Brain microvascular endothelial cell (primary cell): ENCODE measurements at regions not wholly inside any gene's neighbourhood (a gene's known extent, or its start where the extent isn't known, plus 50 kb on each side); places are given as distances from the start of the nearest gene placed in this dataset.
"Not testable (repeated sequence)": the region's sequence is repeated elsewhere in the genome, so short reads cannot be mapped to it uniquely, and the experiment has no call there.

Experiments used
- DNase-seq: peaks from one replicate; pipeline ENCODE4 v3.0.0-alpha.2; 2020
- H3K27ac ChIP-seq: fragments of 250-450 bp; sonication (Bioruptor Pico); 2 replicates; pipeline ENCODE4 v1.5.1; 2020; ENCODE audit warnings: mild to moderate bottlenecking, moderate library complexity
- H3K27me3 ChIP-seq: fragments of 250-450 bp; sonication (Bioruptor Pico); replicated peaks from 2 replicates; pipeline ENCODE4 v1.5.1; 2020; ENCODE audit warnings: mild to moderate bottlenecking
- H3K36me3 ChIP-seq: fragments of 250-450 bp; sonication (Bioruptor Pico); replicated peaks from 2 replicates; pipeline ENCODE4 v1.5.1; 2020; ENCODE audit warnings: mild to moderate bottlenecking
- H3K4me3 ChIP-seq: 2 replicates; pipeline ENCODE4 v1.5.1; 2011; ENCODE audit warnings: low read depth, mild to moderate bottlenecking, control low read depth, low read length, moderate library complexity
- CTCF ChIP-seq: IDR thresholded peaks from 2 replicates; pipeline ENCODE4 v1.5.1; 2011; ENCODE audit warnings: low read depth, mild to moderate bottlenecking, moderate library complexity, low read length, control low read depth, inconsistent platforms; ENCODE audit errors: missing control alignments
- in situ Hi-C: cut with HindIII; loops from 2 replicates; pipeline ENCODE4 v1.10.0; 2017; ENCODE audit warnings: low sequenced_read_pairs, low pct_ligation_motif_present

GRCh38 chr7:56697058-56697457, 435.2 kb downstream of the ZNF479 start:
- DNase-seq, H3K36me3 ChIP-seq, H3K27ac ChIP-seq, H3K4me3 ChIP-seq, H3K27me3 ChIP-seq, in situ Hi-C loops: not testable (repeated sequence)

DNA sequence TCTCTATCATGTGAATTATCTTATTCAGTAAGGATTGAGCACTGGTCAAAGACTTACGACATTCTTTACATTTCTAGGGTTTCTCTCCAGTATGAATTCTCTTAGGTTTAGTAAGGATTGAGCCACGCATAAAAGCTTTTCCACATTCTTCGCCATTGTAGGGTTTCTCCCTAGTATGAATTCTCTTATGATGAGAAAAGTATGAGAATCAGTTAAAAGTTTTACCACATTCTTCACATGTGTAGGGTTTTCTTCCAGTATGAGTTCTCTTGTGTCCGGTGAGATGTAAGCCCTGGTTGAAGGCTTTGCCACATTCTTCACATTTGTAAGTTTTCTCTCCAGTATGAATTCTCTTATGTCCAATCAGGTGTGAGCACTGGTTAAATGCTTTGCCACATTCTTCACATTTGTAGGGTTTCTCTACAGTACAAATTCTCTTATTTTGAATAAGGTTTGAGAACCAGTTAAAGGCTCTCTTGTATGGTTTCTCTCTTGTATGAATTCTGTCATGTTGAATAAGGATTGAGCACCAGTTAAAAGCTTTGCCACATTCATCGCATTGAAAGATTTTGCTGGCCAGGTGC, 445.9 kb downstream of the ZNF479 start:
- Histone ChIP-seq H3K27me3 (no peaks in the 10 kb centered on the region), H3K4me3 (no peak overlapping the region), H3K36me3 (no peaks in the 10 kb centered on the region), H3K27ac (no peak overlapping the region)
- in situ Hi-C loops, result no loop called here
- TF ChIP-seq CTCF, result no peak
- no peak for DNase-seq

DNA sequence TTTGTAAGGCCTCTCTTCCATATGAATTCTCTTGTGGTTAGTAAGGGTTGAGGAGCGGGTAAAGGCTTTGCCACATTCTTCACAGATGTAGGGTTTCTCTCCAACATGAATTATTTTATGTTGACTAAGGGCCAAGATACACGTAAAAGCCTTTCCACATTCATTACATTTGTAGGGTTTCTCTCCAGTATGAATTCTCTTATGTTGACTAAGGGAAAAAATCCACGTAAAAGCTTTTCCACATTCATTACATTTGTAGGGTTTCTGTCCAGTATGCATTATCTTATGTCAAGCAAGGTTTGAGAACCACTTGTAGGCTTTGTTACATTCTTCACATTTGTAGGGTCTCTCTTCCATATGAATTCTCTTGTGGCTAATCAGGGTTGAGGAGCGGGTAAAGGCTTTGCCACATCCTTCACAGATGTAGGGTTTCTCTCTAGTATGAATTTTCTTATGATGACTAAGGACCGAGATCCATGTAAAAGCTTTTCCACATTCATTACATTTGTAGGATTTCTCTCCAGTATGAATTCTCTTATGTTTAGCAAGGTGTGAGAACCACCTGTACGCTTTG, 493.0 kb downstream of the ZNF479 start:
- in situ Hi-C loops, result no loop called here
- no peak overlapping the region for H3K4me3 ChIP-seq

DNA sequence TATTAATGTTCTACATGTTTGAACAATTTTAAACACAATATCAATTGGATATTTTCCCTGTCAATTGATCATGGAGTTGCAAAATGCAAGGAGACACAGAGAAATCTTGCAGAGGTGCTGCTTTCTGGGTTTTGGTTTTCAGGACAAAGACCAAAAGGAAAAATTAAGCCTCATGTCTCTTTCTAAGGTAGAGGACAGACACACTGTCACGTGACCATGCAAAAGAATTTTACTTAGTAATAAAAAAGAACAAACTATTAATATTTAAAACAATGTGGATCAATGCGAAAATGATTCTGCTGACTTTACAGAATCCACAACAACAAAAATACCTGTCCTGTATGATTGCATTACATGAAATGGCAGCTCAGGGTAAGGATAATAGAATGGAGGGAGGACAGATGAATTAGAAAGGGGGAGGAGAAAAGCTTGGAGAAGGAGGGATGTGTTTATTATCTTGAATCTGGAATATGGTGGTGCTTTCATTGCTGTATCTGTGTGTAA, 493.7 kb upstream of the NUPR2 start:
- in situ Hi-C loops, result no loop called here
- Histone ChIP-seq H3K27me3 (no peaks in the 10 kb centered on the region), H3K4me3 (no peak overlapping the region), H3K27ac (no peak overlapping the region), H3K36me3 (no peaks in the 10 kb centered on the region)
- no peak for DNase-seq
- TF ChIP-seq CTCF, result no peak

More for the DNA sequence above, 493.0 kb downstream of the ZNF479 start:
- TF ChIP-seq CTCF, result no peak
- H3K36me3 ChIP-seq, result no peaks in the 10 kb centered on the region
- H3K27me3 ChIP-seq, result no peaks in the 10 kb centered on the region
- no peak overlapping the region for H3K27ac ChIP-seq
- no peak for DNase-seq

DNA sequence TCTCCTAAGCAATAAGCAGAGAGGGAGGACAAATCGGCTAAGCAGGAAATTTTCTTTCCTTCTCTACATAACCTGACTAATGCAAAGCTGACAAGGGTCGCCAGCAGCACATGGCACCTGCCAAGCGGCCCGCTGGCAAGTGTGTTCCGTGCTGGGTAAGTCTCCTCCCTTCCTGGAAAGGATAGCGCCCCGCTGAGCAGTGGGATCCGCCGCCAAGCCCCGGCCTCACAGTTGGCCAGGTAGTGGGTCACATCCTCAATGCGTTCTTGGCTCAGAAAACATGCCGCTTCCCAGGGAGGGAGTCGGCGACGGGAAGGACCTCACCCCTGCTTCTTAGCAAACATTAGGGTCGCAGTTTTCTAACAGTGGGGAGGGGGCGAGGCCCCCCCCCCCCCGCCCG, 488.9 kb upstream of the NUPR2 start:
- H3K36me3 ChIP-seq, result no peaks in the 10 kb centered on the region
- in situ Hi-C loops, result no loop called here
- TF ChIP-seq CTCF, result no peak
- H3K4me3 ChIP-seq, result no peak overlapping the region
- H3K27me3 ChIP-seq, result no peaks in the 10 kb centered on the region
- DNase-seq, result no peak
- H3K27ac ChIP-seq, result no peak overlapping the region

DNA sequence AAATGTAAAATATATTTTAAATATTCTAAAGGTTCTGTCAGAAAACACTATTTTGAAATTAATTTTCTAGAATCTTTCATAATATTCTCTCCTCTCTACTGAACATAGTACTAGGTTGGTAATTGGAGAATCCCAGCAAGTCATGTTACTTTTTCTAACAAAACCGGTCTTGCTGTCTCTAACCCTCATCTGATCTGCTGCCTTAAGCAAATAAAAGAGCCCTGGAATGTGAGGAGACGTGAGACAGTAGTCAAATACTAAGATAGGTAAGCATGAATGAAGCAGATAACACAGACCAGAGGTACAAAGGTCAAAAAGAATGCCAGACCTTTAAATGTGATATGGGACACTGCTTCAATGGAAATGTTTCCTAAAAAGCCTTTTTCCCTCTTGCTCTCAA, 462.4 kb upstream of the NUPR2 start:
- Histone ChIP-seq H3K27ac (no peak overlapping the region), H3K27me3 (no peaks in the 10 kb centered on the region), H3K4me3 (no peak overlapping the region), H3K36me3 (no peaks in the 10 kb centered on the region)
- TF ChIP-seq CTCF, result no peak
- no peak for DNase-seq
- in situ Hi-C loops, result no loop called here
